ENCODE measurements at regions not wholly inside any gene's neighbourhood (a gene's known extent, or its start where the extent isn't known, plus 50 kb on each side); places are given as distances from the start of the nearest gene placed in this dataset.
"Not testable (repeated sequence)": the region's sequence is repeated elsewhere in the genome, so short reads cannot be mapped to it uniquely, and the experiment has no call there.

DNA sequence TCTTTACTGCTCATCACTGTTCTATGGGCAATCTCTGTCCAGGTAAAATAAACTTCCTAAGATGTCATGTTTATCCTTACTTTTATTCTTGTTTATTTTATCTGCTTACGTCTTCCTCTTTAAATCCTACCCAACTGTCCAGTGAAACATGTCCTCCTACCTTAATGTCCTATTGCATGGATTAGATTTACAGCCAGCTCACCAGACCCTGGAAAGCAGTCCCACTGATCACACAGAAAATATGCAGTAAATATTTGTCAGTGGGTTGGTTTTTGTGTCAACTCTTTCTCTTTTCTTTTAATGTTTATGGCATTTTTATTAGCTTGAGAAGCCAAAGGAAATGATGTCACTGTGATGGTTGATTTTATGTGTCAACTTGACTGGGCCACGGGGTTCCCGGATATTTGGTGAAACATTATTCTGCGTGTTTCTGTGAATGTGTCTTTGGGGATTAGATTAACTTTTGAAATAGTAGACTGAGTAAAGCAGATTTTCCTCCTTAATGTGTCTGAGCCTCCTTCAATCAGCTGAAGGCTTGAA is 258.3 kb downstream of the SRGAP2C start:
- no peak for DNase-seq

GRCh38 chr1:121444096-121444495 is 259.3 kb downstream of the SRGAP2C start:
- DNase-seq = no peak

DNA sequence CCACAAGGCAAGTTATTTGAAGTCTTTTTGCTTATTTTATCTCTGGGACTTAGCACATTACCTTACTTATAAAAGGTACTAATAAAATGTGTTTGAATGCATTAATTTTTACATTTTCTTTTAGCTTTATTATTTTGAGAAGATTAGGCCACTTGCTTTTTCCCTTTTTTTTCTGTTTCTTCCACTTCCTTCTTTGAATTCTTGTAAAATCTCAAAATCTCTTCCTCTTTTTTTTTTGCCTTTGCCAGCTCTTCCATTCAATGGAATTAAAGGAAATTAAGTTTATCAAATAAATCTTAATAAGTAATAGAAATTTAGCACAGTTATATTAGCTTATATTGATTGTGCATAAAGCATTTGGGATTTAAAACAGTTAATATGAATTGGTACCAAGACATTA is 260.9 kb downstream of the SRGAP2C start:
- DNase-seq = no peak

DNA sequence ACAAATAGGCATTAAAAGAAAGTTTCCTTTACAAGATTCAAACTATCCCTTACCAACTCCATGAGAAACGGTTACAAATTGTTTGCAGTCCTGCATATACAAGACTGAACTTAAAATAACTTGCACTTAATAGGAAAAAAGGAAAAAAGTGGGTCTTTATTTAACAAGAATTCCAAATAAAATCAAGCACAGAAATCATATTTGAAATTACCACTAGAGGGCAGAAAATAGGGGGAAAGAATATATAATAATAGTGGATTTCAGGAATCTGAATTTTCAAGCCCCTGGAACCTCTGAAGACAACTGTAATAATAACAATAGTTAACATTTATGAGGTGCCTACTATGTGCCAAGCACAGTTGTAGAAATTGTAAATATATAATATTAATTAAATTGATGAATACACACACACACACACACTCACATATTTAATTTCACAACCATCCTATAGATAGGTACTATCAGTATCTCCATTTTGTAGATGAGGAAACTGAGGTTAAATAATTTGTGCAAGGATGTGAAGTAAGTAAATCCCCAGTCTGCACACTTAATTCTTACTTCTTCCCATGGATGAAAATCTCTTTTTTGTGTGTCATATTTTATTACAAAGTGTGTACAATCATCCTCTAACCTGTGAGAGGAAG is 262.6 kb downstream of the SRGAP2C start:
- not testable (repeated sequence) for DNase-seq

DNA sequence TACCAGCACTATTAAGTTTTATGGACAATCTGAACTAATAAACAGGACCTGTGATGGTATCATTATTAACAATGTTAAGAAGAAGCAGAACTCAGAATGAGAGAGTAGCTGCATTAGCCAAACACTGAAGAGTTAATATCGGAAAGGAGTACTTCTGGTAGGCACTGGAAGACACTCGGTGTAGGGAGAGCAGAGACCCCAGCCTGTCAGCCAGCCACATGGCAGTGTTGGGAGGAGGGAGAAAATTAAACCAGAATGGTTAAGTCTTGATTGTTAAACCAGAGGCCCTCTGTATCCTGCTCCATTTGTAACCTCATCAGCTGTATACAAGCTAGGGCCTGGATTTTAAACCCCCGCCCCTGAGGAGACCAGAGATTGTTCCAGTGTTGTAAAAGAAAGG is 263.3 kb downstream of the SRGAP2C start:
- not testable (repeated sequence) for DNase-seq

DNA sequence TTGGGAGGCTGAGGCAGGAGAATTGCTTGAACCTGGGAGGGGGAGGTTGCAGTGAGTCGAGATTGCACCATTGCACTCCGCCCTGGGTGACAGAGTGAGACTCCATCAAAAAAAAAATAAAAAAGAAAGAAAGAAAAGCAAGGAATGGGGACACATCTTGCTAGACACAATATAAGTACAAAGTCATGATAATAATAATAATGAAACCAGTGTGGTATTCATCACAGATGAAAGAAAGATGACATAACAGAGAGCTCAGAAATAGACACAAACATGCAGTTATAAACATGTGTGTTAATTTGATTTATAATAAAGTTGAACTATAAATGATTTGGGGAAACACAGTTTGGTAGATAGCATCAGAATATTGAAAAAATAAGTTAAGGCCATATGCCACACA is 264.1 kb downstream of the SRGAP2C start:
- DNase-seq = no peak

DNA sequence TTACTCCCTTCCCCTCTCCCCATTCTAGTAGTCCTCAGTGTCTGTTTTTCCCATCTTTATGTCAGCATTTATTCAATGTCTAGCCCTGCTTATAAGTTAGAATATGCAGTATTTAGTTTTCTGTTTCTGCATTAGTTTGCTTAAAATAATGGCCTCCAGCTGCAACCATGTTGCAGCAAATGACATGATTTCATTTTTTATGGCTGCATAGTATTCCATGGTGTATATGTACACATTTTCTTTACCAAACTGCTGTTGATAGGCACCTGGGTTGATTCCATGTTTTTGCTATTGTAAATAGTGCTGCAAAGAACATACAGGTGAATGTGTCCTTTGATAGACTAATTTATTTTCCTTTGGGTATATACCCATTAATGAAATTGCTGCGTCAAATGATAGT is 267.7 kb downstream of the SRGAP2C start:
- no peak for DNase-seq

- no peak for DNase-seq
Measured at GRCh38 chr1:121458291-121459048, 273.7 kb downstream of the SRGAP2C start.

- no peak for DNase-seq
Measured at GRCh38 chr1:121459235-121459634, 274.5 kb downstream of the SRGAP2C start.

DNA sequence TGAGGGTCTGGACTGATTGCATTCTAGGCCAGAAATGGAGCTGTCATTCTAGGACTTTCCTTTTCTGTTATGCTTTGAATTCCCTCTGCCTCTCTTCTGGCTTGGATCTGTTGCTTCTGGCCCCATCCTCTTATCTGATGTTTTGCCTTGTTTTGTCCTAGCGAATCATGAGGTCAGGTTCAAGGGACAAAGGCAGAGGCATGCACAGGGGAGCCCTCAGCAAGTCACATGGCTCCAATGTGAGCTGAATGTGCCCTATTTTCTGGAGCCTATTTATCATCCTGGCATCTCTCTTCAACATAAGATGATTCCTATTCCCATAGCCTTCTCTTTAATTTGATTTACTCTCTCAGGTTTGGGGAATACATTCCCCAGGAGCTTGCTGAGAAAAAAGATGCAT is 284.6 kb downstream of the SRGAP2C start:
- DNase-seq = not testable (repeated sequence)

DNA sequence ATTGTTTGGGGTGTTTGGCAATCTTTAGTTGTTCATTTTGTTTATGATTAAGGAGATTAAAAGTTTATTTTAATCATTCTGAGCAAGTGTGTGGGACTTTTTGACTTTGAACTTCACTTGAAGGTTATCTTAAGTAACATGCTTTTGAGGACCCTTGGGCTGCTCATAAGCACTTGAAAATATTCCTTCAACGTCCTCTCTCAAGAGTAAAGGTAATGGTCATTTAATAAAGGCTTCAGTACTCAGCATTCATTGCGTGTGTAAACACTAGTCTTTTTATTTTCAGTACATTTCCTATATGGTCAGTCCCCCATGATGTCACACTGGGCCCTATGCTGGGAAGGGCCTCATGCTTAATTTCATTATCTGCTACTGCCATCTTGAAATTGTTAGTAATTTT is 285.6 kb downstream of the SRGAP2C start:
- not testable (repeated sequence) for DNase-seq

- DNase-seq = no peak
Measured at GRCh38 chr1:121471523-121471922, 286.7 kb downstream of the SRGAP2C start.

- DNase-seq = no peak
Measured at GRCh38 chr1:121472017-121472416, 287.2 kb downstream of the SRGAP2C start.

GRCh38 chr1:121483234-121483633 is 298.5 kb downstream of the SRGAP2C start:
- no peak for DNase-seq

DNA sequence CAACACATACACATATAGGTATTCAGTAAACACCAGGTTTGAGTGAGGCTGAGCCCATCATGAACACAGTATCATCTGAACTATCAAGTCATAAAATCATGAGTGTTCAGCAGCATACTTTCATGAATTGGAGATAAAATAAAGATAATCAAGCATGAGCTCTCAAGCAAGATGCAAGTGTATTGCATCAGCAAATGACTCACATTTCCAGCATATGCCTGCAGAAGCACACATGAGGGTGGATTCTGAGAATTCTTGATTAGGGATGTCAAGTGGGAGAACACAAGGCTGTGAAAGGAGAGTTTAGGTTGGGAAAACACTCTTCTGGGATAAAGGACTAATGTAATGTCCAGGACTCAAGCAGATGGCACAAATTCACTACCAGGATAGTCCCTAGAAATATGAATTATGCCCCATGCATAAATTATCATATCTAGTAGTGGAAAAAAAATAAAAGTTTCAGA is 299.2 kb downstream of the SRGAP2C start:
- no peak for DNase-seq

- DNase-seq = not testable (repeated sequence)
Measured at GRCh38 chr1:121494796-121495195, 310.0 kb downstream of the SRGAP2C start.

DNA sequence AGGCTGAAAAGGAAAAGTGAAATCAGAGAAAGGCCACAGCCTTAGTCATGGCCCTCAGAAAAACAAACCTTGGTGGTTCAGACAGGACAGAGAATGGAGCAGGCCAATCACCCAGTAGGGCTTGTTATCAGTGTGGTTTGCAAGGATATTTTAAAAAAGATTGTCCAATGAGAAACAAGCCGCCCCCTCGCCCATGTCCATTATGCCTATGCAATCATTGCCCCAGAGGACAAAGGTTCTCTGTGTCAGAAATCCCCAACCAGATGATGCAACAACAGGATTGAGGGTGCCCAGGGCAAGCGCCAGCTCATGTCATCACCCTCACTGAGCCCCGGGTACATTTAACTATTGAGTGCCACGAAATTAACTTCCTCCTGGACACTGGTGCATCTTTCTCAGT is 326.7 kb downstream of the SRGAP2C start:
- not testable (repeated sequence) for DNase-seq

GRCh38 chr1:121511876-121512275 is 327.1 kb downstream of the SRGAP2C start:
- DNase-seq = not testable (repeated sequence)

- no peak for DNase-seq
Measured at GRCh38 chr1:121515235-121515634, 330.5 kb downstream of the SRGAP2C start.

DNA sequence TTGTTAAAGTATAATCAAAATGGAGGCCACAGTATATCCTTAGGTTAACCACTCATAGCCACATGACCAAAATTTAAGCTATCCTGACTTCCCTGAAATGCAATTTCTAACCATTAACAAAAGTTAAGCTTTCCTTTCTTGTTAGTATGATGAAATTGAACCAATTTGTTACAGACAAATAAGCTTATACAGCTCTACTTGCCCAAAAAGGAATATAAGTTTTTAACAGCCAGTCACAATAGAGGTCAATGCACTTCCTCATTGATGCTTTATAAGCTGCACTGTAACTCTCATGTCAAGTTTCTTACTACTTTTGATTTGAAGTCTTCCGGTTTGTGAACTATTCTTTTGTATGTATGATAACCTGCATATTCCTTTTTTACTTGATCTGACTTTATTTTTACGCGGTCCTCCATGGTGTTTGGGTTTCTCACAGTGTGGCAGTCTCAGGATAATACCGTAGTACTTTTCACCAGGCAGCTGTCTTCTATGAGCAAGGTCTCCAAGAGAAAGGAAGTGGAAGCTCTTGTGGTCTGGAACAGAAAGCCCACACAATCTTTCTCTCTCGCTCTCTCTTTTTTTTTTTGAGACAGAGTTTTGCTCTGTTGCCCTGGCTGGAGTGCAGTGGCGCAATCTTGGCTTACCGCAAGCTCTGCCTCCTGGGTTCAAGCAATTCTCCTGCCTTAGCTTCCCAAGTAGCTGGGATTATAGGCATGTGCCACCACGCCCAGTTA is 331.6 kb downstream of the SRGAP2C start:
- DNase-seq = no peak

- no peak for DNase-seq
Measured at GRCh38 chr1:121517586-121518230, 332.9 kb downstream of the SRGAP2C start.

- no peak for DNase-seq
Measured at GRCh38 chr1:121518726-121519041, 333.9 kb downstream of the SRGAP2C start.
